ENCODE measurements at regions not wholly inside any gene's neighbourhood (a gene's known extent, or its start where the extent isn't known, plus 50 kb on each side); places are given as distances from the start of the nearest gene placed in this dataset.

DNA sequence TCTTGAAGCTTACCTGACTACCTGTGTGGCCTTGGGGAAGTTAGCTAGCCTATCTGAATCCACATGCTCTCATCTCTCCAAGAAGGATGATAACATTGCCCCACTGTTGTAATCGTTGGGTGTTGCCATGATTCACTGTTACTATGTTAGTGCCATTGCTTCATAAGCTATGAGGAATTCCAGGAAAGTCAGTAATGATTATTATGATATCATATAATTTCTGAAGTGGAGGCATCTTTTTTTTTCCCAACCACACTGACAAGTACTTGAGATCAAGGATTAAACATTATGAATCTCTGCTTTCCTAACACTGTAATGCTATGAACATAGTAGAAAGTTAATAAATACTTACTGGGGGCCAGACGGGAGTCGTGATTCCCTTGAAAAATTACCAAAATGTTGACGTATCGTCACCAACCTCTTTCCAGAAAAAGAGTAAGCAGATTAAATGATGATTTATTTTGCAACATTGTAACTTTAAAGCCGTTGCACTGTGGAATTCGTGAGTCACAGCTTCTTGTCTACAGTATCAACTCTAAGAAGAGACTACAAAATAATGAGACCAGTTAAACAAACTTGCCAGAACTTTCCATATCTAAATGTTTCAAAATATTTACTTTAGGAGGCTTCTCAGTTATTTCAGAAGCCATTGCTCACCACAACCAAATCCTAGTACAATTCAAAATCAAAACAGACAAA, 459.9 kb downstream of the PIK3C3 start:
- no peak overlapping the region for H3K4me3 ChIP-seq (ENCODE audit: low read length)
- peak; percentile 58 for DNase-seq (ENCODE audit: low read depth)
- TF ChIP-seq, protein P1, sequence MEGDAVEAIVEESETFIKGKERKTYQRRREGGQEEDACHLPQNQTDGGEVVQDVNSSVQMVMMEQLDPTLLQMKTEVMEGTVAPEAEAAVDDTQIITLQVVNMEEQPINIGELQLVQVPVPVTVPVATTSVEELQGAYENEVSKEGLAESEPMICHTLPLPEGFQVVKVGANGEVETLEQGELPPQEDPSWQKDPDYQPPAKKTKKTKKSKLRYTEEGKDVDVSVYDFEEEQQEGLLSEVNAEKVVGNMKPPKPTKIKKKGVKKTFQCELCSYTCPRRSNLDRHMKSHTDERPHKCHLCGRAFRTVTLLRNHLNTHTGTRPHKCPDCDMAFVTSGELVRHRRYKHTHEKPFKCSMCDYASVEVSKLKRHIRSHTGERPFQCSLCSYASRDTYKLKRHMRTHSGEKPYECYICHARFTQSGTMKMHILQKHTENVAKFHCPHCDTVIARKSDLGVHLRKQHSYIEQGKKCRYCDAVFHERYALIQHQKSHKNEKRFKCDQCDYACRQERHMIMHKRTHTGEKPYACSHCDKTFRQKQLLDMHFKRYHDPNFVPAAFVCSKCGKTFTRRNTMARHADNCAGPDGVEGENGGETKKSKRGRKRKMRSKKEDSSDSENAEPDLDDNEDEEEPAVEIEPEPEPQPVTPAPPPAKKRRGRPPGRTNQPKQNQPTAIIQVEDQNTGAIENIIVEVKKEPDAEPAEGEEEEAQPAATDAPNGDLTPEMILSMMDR (IDR thresholded peaks at IDR 0.05; ENCODE audit: insufficient read depth, low read depth, low read length, missing control alignments): no peak

DNA sequence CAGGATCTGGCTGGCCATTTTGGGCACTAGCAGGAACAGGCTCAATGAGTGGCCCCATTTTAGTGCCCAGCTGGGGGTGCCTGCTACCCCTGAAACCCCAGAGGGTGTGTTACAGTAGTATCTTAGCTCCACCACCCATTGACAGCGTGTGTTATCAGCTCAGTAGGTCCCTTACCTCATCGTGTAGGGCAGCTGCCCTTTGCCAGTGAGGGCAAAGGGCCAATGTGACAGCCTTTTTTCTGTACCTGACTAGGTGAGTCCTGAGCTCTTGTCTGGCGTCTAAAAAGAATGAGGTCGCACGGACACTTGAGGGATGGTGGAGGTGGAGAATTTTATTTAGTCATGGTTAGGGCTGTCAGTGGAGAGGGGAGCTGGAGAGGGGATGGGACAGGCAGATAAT, 462.2 kb downstream of the PIK3C3 start:
- TF ChIP-seq, protein P1 (IDR thresholded peaks at IDR 0.05; ENCODE audit: insufficient read depth, low read depth, low read length, missing control alignments): no peak
- H3K4me3 ChIP-seq (ENCODE audit: low read length): no peak overlapping the region
- no peak for DNase-seq (ENCODE audit: low read depth)

DNA sequence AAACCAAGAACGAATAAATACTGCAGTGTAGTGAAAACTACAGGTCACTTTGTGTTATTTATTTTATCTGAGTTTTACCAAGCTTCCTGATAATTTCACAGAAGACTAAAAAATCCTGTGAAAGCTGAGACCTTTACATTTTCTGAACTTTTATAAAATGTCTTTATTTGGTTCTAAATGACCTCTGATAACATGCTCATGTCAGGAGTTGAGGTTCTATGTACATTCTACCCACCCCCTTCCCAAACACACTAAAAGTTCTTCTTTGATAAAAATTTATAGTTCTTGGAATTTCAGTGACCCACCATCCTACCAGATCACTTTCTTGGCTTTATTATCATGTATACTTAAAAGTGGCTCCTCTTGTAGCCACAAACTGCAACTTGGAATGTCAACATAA, 463.1 kb downstream of the PIK3C3 start:
- DNase-seq (ENCODE audit: low read depth): no peak
- no peak overlapping the region for H3K4me3 ChIP-seq (ENCODE audit: low read length)
- TF ChIP-seq, protein P1 (IDR thresholded peaks at IDR 0.05; ENCODE audit: insufficient read depth, low read depth, low read length, missing control alignments): no peak

DNA sequence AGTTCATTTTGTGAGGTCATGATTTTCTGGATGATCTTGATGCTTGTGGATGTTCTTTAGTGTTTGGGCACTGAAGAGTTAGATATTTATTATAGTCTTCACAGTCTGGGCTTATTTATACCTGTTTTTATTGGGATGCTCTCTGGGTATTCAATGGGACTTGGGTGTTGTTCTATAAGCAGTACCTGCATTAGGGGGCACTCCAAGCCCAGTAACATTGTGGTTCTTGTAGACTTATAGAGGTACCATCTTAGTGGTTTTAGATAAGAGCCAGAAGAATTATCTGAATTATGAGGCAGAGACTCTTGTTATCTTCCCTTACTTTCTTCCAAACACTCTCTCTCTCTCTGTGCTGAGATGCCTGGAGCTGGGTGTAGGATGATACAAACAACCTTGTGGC, 470.0 kb downstream of the PIK3C3 start:
- no peak for DNase-seq (ENCODE audit: low read depth)
- no peak overlapping the region for H3K4me3 ChIP-seq (ENCODE audit: low read length)
- TF ChIP-seq, protein P1 (IDR thresholded peaks at IDR 0.05; ENCODE audit: insufficient read depth, low read depth, low read length, missing control alignments): no peak

DNA sequence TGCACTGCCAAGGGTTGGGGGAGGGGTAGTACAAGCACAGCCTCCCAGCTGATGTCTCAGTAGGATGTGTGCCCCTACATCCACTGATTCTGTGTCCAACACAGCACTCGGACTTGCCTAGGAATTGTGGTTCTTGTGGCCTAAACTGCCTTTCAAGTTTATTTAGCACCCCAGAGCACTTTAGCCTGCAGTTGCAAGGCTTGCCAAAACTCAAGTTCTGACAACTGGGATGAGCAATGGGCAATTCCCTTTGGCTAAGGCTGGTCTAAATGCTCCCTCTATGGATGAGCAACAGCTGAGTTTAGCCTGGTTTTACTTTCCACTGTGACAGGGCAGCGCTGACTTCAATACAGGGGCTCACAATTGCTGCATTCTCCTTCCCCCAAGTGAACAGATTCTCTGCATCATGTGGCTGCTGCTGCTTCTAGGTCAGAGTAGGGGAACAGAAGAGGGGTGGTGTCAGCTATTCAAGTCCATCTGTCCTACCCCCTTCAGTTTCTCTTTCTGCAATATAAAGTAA, 471.5 kb downstream of the PIK3C3 start:
- no peak for DNase-seq (ENCODE audit: low read depth)

DNA sequence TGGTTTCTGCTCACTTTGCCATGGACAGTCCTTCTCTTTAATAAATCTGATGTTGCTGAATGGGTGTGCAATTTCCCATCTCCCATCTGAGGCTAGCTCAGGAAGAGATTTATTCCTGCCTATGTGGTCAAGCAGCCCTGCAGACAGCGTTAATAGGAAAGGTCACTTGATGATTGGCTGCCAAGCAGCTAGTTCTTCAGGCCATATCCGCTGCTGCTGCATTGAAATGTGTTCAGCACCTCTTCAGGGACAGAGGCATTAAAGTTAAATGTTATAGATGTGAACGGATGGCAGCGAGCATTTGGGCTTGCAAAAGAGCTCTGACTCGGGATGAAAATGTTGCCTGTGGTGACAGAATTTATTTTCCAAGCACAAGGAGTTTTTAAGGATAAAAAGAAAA, 474.2 kb downstream of the PIK3C3 start:
- DNase-seq (ENCODE audit: low read depth): no peak
- TF ChIP-seq, protein P1 (IDR thresholded peaks at IDR 0.05; ENCODE audit: insufficient read depth, low read depth, low read length, missing control alignments): no peak
- no peak overlapping the region for H3K4me3 ChIP-seq (ENCODE audit: low read length)

More for the DNA sequence above, 471.5 kb downstream of the PIK3C3 start:
- TF ChIP-seq, protein P1 (IDR thresholded peaks at IDR 0.05; ENCODE audit: insufficient read depth, low read depth, low read length, missing control alignments): no peak
- H3K4me3 ChIP-seq (ENCODE audit: low read length): no peak overlapping the region
